Transverse colon (tissue), 4 donors: ENCODE measurements at regions not wholly inside any gene's neighbourhood (a gene's known extent, or its start where the extent isn't known, plus 50 kb on each side); places are given as distances from the start of the nearest gene placed in this dataset.

Experiments
- DNase-seq: peaks from one replicate; pipeline ENCODE4 v3.0.0-alpha.2; 2019
- H3K27ac ChIP-seq, 4 donors: fragments of 200-600 bp; sonication (generic); 2 replicates each; pipeline ENCODE4 v1.5.1; 2016 to 2018; ENCODE audit warnings: inconsistent platforms in 4 of 4
- H3K27me3 ChIP-seq: fragments of 200-600 bp; sonication (generic); 2 replicates; pipeline ENCODE4 v1.5.1; 2017; ENCODE audit warnings: inconsistent platforms
- H3K36me3 ChIP-seq, 4 donors: fragments of 200-600 bp; sonication (generic); 2 replicates each; pipeline ENCODE4 v1.5.1; 2017 to 2019; ENCODE audit warnings: inconsistent platforms in 4 of 4
- H3K4me1 ChIP-seq, 4 donors: fragments of 200-600 bp; sonication (generic); 2 replicates each; pipeline ENCODE4 v1.5.1; 2017 to 2020; ENCODE audit warnings: inconsistent platforms in 4 of 4
- H3K4me3 ChIP-seq, 4 donors: fragments of 200-600 bp; sonication (generic); 1 replicate in 1 of 4; 2 replicates in 3 of 4; pipeline versions ENCODE4 v1.5.1 to v1.6.1; 2017 to 2019; ENCODE audit warnings: inconsistent platforms in 4 of 4
- H3K9me3 ChIP-seq, 2 donors: fragments of 200-600 bp; sonication (generic); 2 replicates each; pipeline ENCODE4 v1.5.1; 2017 to 2019; ENCODE audit warnings: inconsistent platforms in 2 of 2
- EP300 ChIP-seq: sonication (generic); formaldehyde crosslinking; IDR thresholded peaks from one replicate; pipeline ENCODE4 v1.6.1; 2017; ENCODE audit warnings: antibody characterized with exemption, low read depth
- POLR2A ChIP-seq: fragments of 450-650 bp; IDR thresholded peaks from one replicate; pipeline ENCODE4 v1.6.1; 2016; ENCODE audit warnings: antibody characterized with exemption, mild to moderate bottlenecking, moderate library complexity
- POLR2AphosphoS5 ChIP-seq, 3 donors: sonication (generic); formaldehyde crosslinking; IDR thresholded peaks; one replicate each; pipeline ENCODE4 v1.6.1; 2016; ENCODE audit warnings: antibody characterized with exemption in 3 of 3
- WGBS, 2 donors: methylation state at CpG; one replicate each; pipeline ENCODE4 v1.1.5; 2018; ENCODE audit warnings: low coverage in 1 of 2; 5-methylcytosine and 5-hydroxymethylcytosine counted together
- in situ Hi-C, 4 donors: fragments of 200-750 bp; cut with MboI; loops; one replicate each; pipeline versions ENCODE4 v1.15.0 to v1.15.1; 2017; ENCODE audit warnings: low sequenced_read_pairs in 3 of 4, low pct_ligation_motif_present in 1 of 4, low pct_unique_long_range_greater_than_20kb in 1 of 4
- intact Hi-C: fragments of 100-400 bp; cut with DNase I; formaldehyde crosslinking; loops from one replicate; pipeline ENCODE4 v1.15.1; 2023; ENCODE audit warnings: low total_unique reads
- TF ChIP-seq, protein P1 (sequence below), 5 experiments: fragments of 200-600 bp in 3 of 5; fragments of 450-650 bp in 2 of 5; sonication (generic) in 3 of 5; IDR thresholded peaks; 1 replicate in 2 of 5; 2 replicates in 3 of 5; pipeline ENCODE4 v1.5.1; 2016 to 2017; ENCODE audit warnings: antibody characterized with exemption in 5 of 5, inconsistent platforms in 3 of 5, mild to moderate bottlenecking in 2 of 5, moderate library complexity in 1 of 5

DNA sequence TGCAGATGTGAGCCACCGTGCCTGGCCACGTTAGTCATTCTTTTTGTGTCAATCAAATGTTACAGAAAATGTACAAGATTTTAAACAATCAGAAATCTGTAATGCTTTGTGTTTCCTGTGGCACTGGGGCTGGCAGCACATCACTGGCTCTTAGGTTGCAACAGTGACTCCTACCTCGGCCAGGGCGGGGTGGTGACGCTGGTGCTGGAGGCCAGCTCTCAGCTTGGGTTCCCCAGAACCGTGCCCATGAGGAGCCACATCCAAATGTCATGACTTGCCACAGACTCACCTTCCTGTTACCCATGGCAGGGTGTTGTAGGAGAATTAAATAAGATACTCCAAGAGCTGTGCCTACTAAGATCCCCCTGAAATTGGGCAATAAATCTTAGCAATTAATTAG is 161.7 kb downstream of the TEX29 start:
- Histone ChIP-seq H3K36me3 (no peaks in the 10 kb centered on the region), H3K4me1 (no peaks in the 10 kb centered on the region), H3K4me3 (no peak overlapping the region), H3K27me3 (no peaks in the 10 kb centered on the region), H3K9me3 (peaks cover 0 to 8% of the 10 kb centered on the region in 2 donors), H3K27ac (no peak overlapping the region)
- 81% methylated on average over 6 of the region's 6 CpGs; no CpG with 5 or more reads in 1 of the 2 donors for WGBS, 2 donors
- no peak for TF ChIP-seq POLR2AphosphoS5 (IDR thresholded peaks at IDR 0.05)
- TF ChIP-seq, protein P1, sequence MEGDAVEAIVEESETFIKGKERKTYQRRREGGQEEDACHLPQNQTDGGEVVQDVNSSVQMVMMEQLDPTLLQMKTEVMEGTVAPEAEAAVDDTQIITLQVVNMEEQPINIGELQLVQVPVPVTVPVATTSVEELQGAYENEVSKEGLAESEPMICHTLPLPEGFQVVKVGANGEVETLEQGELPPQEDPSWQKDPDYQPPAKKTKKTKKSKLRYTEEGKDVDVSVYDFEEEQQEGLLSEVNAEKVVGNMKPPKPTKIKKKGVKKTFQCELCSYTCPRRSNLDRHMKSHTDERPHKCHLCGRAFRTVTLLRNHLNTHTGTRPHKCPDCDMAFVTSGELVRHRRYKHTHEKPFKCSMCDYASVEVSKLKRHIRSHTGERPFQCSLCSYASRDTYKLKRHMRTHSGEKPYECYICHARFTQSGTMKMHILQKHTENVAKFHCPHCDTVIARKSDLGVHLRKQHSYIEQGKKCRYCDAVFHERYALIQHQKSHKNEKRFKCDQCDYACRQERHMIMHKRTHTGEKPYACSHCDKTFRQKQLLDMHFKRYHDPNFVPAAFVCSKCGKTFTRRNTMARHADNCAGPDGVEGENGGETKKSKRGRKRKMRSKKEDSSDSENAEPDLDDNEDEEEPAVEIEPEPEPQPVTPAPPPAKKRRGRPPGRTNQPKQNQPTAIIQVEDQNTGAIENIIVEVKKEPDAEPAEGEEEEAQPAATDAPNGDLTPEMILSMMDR (IDR thresholded peaks at IDR 0.05): no peak
- TF ChIP-seq EP300: no peak
- intact Hi-C loops (no loop called here), in situ Hi-C loops (loop anchor here in 2 of 4 donors (25.0 kb wide), 1 partner anchor 1130 kb away; no protein-coding TSS in a partner anchor)
- DNase-seq: no peak

DNA sequence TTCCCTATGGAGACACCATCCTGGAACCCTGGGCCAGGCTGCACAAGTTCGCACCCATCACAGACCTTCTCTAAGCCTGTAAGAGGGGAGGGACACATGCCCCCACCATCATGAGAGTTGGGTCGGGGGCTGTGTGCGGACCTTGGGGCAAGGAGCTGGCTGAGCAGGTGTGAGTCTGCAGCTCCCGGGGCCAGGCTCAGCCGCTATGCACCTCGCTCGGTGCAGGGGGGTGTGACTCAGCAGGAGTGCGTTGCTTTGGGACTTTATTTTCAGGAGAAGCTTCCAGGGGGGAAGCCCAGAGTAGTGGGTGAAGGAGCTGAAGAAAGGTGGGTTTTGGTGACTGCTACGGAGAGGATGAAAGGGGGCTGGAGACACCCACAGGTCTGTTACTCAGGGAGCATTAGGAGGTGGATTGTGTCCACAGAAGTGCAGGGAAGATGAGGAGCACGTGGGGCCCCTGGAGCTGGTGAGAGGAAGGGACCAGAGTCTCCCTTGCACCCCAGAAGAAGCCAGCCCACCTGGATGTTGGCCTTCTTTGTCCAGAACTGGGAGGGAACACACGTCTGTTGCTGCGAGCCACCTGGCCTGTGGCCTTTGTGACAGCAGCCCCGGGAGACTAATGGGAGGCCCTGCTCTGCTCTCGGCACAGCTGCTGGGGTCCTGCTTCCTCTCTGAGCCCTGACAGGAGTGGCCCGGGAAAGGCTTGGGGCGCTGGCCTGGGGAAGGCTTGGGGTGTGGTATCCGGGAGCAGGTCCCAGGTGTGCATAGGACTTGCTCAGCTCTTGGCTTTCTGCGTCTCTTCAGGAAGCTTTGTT is 162.6 kb downstream of the TEX29 start:
- in situ Hi-C loops (loop anchor here in 2 of 4 donors (25.0 kb wide), 1 partner anchor 1129 kb away; no protein-coding TSS in a partner anchor), intact Hi-C loops (no loop called here)
- no peak overlapping the region for H3K4me3 ChIP-seq
- no peak overlapping the region for H3K27ac ChIP-seq
- H3K4me1 ChIP-seq: no peaks in the 10 kb centered on the region
- 38 to 85% methylated on average over 2 to 18 of the region's 18 CpGs for WGBS, 2 donors
- no peaks in the 10 kb centered on the region for H3K27me3 ChIP-seq
- DNase-seq: no peak
- H3K36me3 ChIP-seq: no peaks in the 10 kb centered on the region
- TF ChIP-seq, protein P1 (IDR thresholded peaks at IDR 0.05): no peak
- no peak for TF ChIP-seq EP300
- TF ChIP-seq POLR2AphosphoS5 (IDR thresholded peaks at IDR 0.05): no peak
- TF ChIP-seq POLR2A: no peak
- peaks cover 0 to 8% of the 10 kb centered on the region in 2 donors for H3K9me3 ChIP-seq

DNA sequence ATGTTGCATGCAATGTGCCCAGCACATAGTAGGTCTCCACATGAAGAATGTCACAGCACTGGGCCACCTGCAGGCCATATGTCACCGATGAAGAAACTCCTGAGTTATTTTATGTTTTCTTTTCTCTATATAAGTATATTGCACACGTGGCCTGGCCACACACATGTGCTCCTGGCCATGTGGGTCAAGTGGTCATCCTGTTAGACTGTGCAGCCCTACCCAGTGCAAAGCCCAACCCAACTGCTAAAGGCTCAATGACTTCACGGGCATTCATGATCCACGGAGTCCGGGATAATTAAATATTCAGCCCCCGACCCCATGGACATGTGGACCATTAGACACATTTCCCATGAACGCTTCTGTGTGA is 163.2 kb downstream of the TEX29 start:
- TF ChIP-seq EP300 (no peak), POLR2AphosphoS5 (IDR thresholded peaks at IDR 0.05) (no peak), POLR2A (no peak)
- TF ChIP-seq, protein P1 (IDR thresholded peaks at IDR 0.05): no peak
- intact Hi-C loops (no loop called here), in situ Hi-C loops (loop anchor here in 2 of 4 donors (25.0 kb wide), 1 partner anchor 1129 kb away; no protein-coding TSS in a partner anchor)
- no peak for DNase-seq
- Histone ChIP-seq H3K4me1 (no peaks in the 10 kb centered on the region), H3K36me3 (no peaks in the 10 kb centered on the region), H3K27ac (no peak overlapping the region), H3K4me3 (no peak overlapping the region), H3K9me3 (peaks cover 0 to 8% of the 10 kb centered on the region in 2 donors), H3K27me3 (no peaks in the 10 kb centered on the region)
- 60 to 74% methylated on average over 1 to 7 of the region's 7 CpGs for WGBS, 2 donors

DNA sequence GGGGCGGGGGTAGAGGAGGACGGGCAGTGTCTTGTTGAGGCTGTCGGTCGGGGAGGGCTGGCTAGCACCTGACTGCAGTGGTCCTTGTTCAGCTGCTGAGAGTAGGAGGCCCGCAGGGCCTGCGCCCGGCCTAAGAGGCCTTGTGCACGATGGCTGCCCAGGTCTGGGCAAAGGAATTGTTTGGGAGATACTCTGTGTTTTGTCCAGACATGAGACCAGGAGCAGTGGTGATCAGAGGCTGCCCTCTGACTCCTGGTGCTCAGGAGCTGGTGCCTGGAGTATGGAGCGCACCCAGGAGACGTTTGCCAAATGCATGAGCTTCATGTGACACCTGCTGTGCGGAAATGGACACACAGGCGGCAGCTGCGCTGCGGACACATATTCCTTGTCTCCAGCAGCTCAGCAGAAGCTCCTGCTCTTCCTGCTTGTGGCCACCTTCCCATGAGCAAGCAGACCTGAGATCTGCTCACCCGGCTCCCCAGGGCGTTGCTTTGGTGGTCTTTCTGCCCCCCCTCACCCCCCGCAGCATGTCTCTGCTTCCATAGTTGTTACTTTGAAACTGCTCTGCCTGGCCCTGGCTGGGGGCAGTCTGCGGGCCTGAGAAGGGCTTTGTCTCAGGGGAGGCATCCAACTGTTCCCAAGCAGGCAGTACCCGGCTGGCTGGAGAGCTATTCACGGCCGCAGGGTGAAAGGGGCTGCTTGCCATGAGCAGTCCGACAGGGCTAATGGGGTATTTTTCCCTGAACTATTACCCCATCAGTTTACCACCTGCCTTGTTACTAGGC is 163.9 kb downstream of the TEX29 start:
- Histone ChIP-seq H3K27ac (no peak overlapping the region), H3K4me3 (no peak overlapping the region), H3K9me3 (peaks cover 0 to 8% of the 10 kb centered on the region in 2 donors), H3K36me3 (no peaks in the 10 kb centered on the region), H3K27me3 (no peaks in the 10 kb centered on the region), H3K4me1 (no peaks in the 10 kb centered on the region)
- TF ChIP-seq, protein P1 (IDR thresholded peaks at IDR 0.05): no peak
- intact Hi-C loops: no loop called here
- 80% methylated on average over 22 of the region's 22 CpGs; no CpG with 5 or more reads in 1 of the 2 donors for WGBS, 2 donors
- DNase-seq: no peak
- in situ Hi-C loops: loop anchor here in 2 of 4 donors (25.0 kb wide), 1 partner anchor 1128 kb away; no protein-coding TSS in a partner anchor
